Loucy (cell line): ENCODE measurements at regions not wholly inside any gene's neighbourhood (a gene's known extent, or its start where the extent isn't known, plus 50 kb on each side); places are given as distances from the start of the nearest gene placed in this dataset.

Experiments used
- H2AFZ ChIP-seq: fragments of 200-600 bp; sonication (generic); 2 replicates; pipeline ENCODE4 v1.6.0; 2016; ENCODE audit warnings: antibody characterized with exemption, mild to moderate bottlenecking, low read length, moderate library complexity
- H3F3A ChIP-seq: fragments of 200-600 bp; 2 replicates; pipeline ENCODE4 v1.6.0; 2016; ENCODE audit warnings: antibody characterized with exemption, low read depth, mild to moderate bottlenecking
- H3K27me3 ChIP-seq: fragments of 200-600 bp; sonication (generic); 2 replicates; pipeline ENCODE4 v1.6.1; 2014; ENCODE audit warnings: low read length, mild to moderate bottlenecking; ENCODE audit not compliant: insufficient read depth, poor library complexity, severe bottlenecking
- H3K36me3 ChIP-seq: fragments of 200-600 bp; sonication (generic); 2 replicates; pipeline ENCODE4 v1.6.1; 2016; ENCODE audit warnings: low read length; ENCODE audit not compliant: insufficient read depth
- H3K4me1 ChIP-seq: fragments of 200-600 bp; sonication (generic); 2 replicates; pipeline ENCODE4 v1.5.1; 2014; ENCODE audit warnings: low read length, mild to moderate bottlenecking; ENCODE audit not compliant: insufficient read depth, poor library complexity, severe bottlenecking
- H3K4me2 ChIP-seq: fragments of 200-600 bp; sonication (generic); 2 replicates; pipeline ENCODE4 v1.6.0; 2014; ENCODE audit warnings: antibody characterized with exemption, low read length, low read depth, mild to moderate bottlenecking; ENCODE audit not compliant: poor library complexity, severe bottlenecking
- H3K4me3 ChIP-seq: fragments of 200-600 bp; sonication (generic); 2 replicates; pipeline ENCODE4 v1.5.1; 2014; ENCODE audit warnings: low read length, mild to moderate bottlenecking, mixed read lengths; ENCODE audit not compliant: poor library complexity, severe bottlenecking
- H3K79me2 ChIP-seq: fragments of 200-600 bp; sonication (generic); 2 replicates; pipeline ENCODE4 v1.6.1; 2014; ENCODE audit warnings: low read length; ENCODE audit not compliant: insufficient read depth
- H3K9ac ChIP-seq: fragments of 200-600 bp; sonication (generic); 2 replicates; pipeline ENCODE4 v1.6.0; 2014; ENCODE audit warnings: mild to moderate bottlenecking, low read depth, low read length, moderate library complexity; ENCODE audit not compliant: poor library complexity, severe bottlenecking
- H3K9me2 ChIP-seq: fragments of 200-600 bp; sonication (generic); replicated peaks from 2 replicates; pipeline ENCODE4 v1.6.1; 2016; ENCODE audit warnings: low read depth, low read length, mixed read lengths
- H3K9me3 ChIP-seq: fragments of 200-600 bp; sonication (generic); 2 replicates; pipeline ENCODE4 v1.6.1; 2014; ENCODE audit warnings: mild to moderate bottlenecking, antibody characterized with exemption, low read length, low read depth; ENCODE audit not compliant: insufficient read depth
- H4K20me1 ChIP-seq: fragments of 200-600 bp; sonication (generic); 2 replicates; pipeline ENCODE4 v1.6.0; 2014; ENCODE audit warnings: antibody characterized with exemption, low read length, mild to moderate bottlenecking; ENCODE audit not compliant: insufficient read depth, poor library complexity, severe bottlenecking
- CTCF ChIP-seq: fragments of 200-600 bp; sonication (generic); conservative IDR thresholded peaks from 2 replicates; pipeline ENCODE4 v1.5.1; 2014; ENCODE audit warnings: mild to moderate bottlenecking, antibody characterized with exemption, low read length
- EZH2phosphoT487 ChIP-seq: fragments of 200-600 bp; IDR thresholded peaks from 2 replicates; pipeline ENCODE4 v1.6.1; 2018; ENCODE audit warnings: antibody characterized with exemption, mild to moderate bottlenecking, moderate library complexity, borderline replicate concordance

DNA sequence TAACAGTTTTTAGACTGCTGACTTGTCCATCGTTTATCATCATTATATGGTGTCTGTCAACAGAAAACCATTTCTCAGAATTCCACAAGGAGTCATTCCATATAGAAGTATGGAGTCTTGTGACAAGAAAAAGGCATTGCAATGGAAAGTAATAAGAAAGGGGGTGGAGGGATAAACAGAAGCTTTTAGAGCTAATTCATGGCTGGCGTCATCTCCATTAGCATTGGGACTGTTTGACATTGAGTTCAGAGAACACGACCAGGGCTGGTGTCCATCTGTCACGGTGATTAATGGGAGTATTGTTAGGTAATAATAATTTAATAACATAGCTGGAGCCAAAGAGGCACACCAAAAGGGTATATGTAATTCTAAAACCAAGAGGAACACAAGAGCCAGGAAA is 101.9 kb upstream of the SFRP2 start:
- Histone ChIP-seq H3K36me3 (no peaks in the 10 kb centered on the region), H3K79me2 (no peaks in the 10 kb centered on the region), H3K4me2 (no peak overlapping the region), H2AFZ (no peak overlapping the region), H4K20me1 (no peaks in the 10 kb centered on the region), H3K27me3 (no peaks in the 10 kb centered on the region), H3F3A (no peaks in the 10 kb centered on the region), H3K9ac (no peak overlapping the region), H3K4me1 (peaks cover 11% of the 10 kb centered on the region), H3K4me3 (no peak overlapping the region), H3K9me2 (no peaks in the 10 kb centered on the region), H3K9me3 (no peaks in the 10 kb centered on the region)
- no peak for TF ChIP-seq CTCF
- no peak for TF ChIP-seq EZH2phosphoT487

- Histone ChIP-seq H2AFZ (no peak overlapping the region), H3F3A (no peaks in the 10 kb centered on the region), H4K20me1 (no peaks in the 10 kb centered on the region), H3K4me1 (peaks cover 11% of the 10 kb centered on the region), H3K9me3 (no peaks in the 10 kb centered on the region), H3K27me3 (no peaks in the 10 kb centered on the region), H3K79me2 (no peaks in the 10 kb centered on the region), H3K4me2 (no peak overlapping the region), H3K36me3 (no peaks in the 10 kb centered on the region), H3K4me3 (no peak overlapping the region), H3K9ac (no peak overlapping the region), H3K9me2 (no peaks in the 10 kb centered on the region)
- TF ChIP-seq CTCF (no peak), EZH2phosphoT487 (no peak)
These were observed 98.3 kb upstream of the SFRP2 start for GRCh38 chr4:153887217-153887616.

DNA sequence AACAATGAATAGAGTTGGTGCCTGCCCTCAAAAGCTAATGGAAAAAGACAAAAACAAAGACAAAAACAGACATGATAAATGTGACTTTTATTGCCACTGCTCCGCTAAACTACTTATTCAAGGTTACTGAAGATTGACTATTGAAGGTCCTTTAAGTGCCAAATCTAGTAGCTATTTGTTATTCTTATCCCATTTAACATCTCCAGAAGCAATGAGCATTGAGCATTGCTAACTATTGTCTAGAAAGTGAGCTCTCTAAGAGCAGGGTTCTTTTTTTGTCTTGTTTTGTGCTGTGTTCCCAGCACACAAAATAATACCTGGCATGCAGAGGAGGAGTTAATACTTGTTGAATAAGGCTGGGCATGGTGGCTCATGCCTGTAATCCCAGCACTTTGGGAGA is 95.4 kb upstream of the SFRP2 start:
- H3F3A ChIP-seq: no peaks in the 10 kb centered on the region
- no peaks in the 10 kb centered on the region for H3K36me3 ChIP-seq
- H2AFZ ChIP-seq: no peak overlapping the region
- H3K79me2 ChIP-seq: no peaks in the 10 kb centered on the region
- H3K9me3 ChIP-seq: peaks cover 14% of the 10 kb centered on the region; the same call in 1 of the 2 replicates
- H3K4me2 ChIP-seq: no peak overlapping the region
- no peak for TF ChIP-seq EZH2phosphoT487
- no peak for TF ChIP-seq CTCF
- no peaks in the 10 kb centered on the region for H3K9me2 ChIP-seq
- peaks cover 11% of the 10 kb centered on the region for H3K4me1 ChIP-seq
- H3K9ac ChIP-seq: no peak overlapping the region
- H3K4me3 ChIP-seq: no peak overlapping the region
- no peaks in the 10 kb centered on the region for H4K20me1 ChIP-seq
- H3K27me3 ChIP-seq: no peaks in the 10 kb centered on the region
